ENCODE measurements at regions not wholly inside any gene's neighbourhood (a gene's known extent, or its start where the extent isn't known, plus 50 kb on each side); places are given as distances from the start of the nearest gene placed in this dataset.

DNA sequence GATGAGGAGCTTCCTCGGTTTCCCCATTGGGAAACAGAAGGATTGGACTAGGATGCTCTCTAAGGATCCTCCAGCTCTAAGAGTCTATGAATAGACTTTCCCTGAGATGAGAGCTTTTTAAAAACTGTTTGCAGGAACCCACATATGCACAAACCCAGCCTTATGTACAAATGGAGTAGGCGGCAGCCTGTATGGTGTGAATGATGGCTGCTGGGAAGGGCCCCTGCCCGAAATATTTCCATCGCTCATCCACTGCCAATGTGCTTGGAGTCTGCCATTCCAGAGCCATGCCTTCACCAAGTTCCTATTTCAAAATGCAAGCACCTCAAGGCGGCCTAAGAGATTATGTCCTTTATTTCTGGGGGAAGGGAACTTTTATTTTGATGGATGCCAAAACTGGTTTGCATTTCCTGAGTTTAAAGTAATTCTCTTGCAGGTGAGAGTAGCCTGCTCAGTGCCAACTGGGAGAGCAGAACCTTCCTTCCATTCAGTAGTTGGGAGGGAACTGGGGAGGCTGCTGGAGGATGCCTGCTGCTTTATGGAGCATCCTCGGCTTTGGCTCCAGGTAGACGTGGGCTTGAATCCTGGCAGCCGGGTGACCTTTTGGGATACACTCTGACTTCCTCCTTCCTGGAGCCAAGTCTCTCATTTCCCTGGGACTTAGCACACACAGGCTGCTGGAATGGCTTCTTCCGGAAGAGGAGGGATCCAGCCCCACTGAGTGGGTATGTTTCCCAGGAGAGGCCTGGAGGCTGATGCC, 165.9 kb downstream of the ACTL8 start:
- Histone ChIP-seq H3K4me1 (replicated peaks in 1 of 4; ENCODE audit: control insufficient read depth in 3 of 4, insufficient read depth in 4 of 4, low read length in 3 of 4) (peaks cover 0 to 3% (median 1%) of the 10 kb centered on the region in 4 experiments; a peak in 1 of 7 replicates), H3K9me3 (ENCODE audit: insufficient read depth in 2 of 2, low read depth in 1 of 2, low read length in 1 of 2) (0 out of 4 replicates have a peak, but pooled peaks cover 0 to 3% of the 10 kb centered on the region in 2 experiments), H2AK5ac (ENCODE audit: low read depth, low read length) (no peak overlapping the region), H3K27ac (ENCODE audit: low read depth, low read length) (no peak overlapping the region), H2AFZ (ENCODE audit: low read length) (no peak overlapping the region), H3K9ac (replicated peaks in 1 of 4; ENCODE audit: extremely low read depth in 1 of 4, low read depth in 3 of 4, low read length in 3 of 4) (no peak overlapping the region), H4K8ac (ENCODE audit: extremely low read depth, insufficient read depth, low read length) (no peak overlapping the region), H3K79me1 (ENCODE audit: low read depth, low read length) (no peaks in the 10 kb centered on the region), H2BK5ac (ENCODE audit: low read depth, low read length) (no peak overlapping the region), H3K4me3 (ENCODE audit: extremely low read depth in 1 of 4, insufficient read depth in 2 of 4, low read depth in 3 of 4, low read length in 4 of 4) (no peak overlapping the region), H3K27me3 (replicated peaks in 1 of 4; ENCODE audit: control insufficient read depth in 3 of 4, extremely low read depth in 1 of 4, insufficient read depth in 3 of 4, low read length in 3 of 4) (peaks cover 0 to 4% (median 2%) of the 10 kb centered on the region in 4 experiments; a peak in 3 of 7 replicates), H3K18ac (ENCODE audit: extremely low read depth, low read length) (no peak overlapping the region), H3K79me2 (ENCODE audit: control insufficient read depth in 1 of 2, insufficient read depth in 2 of 2, low read length in 2 of 2) (no peaks in the 10 kb centered on the region), H3K23ac (ENCODE audit: insufficient read length) (no peak overlapping the region), H4K20me1 (replicated peaks in 1 of 2; ENCODE audit: control insufficient read depth in 1 of 2, insufficient read depth in 2 of 2, low read length in 2 of 2) (no peaks in the 10 kb centered on the region), H2BK120ac (replicated peaks; ENCODE audit: low read depth, low read length) (no peak overlapping the region), H4K5ac (ENCODE audit: insufficient read length, low read depth, low read length) (no peak overlapping the region), H3K23me2 (ENCODE audit: low read depth, low read length) (no peaks in the 10 kb centered on the region; the same call in 1 of the 2 replicates), H3K56ac (replicated peaks; ENCODE audit: insufficient read length, low read depth, low read length) (no peak overlapping the region), H3K4me2 (ENCODE audit: insufficient read depth in 1 of 2, low read depth in 2 of 2, low read length in 2 of 2) (no peak overlapping the region), H3K36me3 (ENCODE audit: control insufficient read depth in 2 of 4, insufficient read depth in 4 of 4, low read length in 3 of 4) (no peaks in the 10 kb centered on the region), H3K14ac (ENCODE audit: insufficient read length) (no peak overlapping the region), H3K4ac (replicated peaks; ENCODE audit: insufficient read length, low read depth, low read length) (no peak overlapping the region), H2BK12ac (ENCODE audit: low read depth, low read length) (0 out of 2 replicates have a peak overlapping the region, but pooled peaks have one; percentile 17), H2BK15ac (ENCODE audit: low read length) (no peak overlapping the region), H4K91ac (replicated peaks; ENCODE audit: insufficient read length, low read length) (no peak overlapping the region), H2BK20ac (ENCODE audit: low read length) (no peak overlapping the region)
- no peak for DNase-seq (ENCODE audit: low read depth in 1 of 2, low spot score in 2 of 2)
- CTCF ChIA-PET (ENCODE audit: partially characterized antibody), result interaction anchor here (0.7 to 5.2 kb wide), 15 partner anchors 9 to 660 kb away, joined by 3 to 31 read pairs (median 4); no protein-coding TSS in a partner anchor
- FAIRE-seq, result no peak
- 86% methylated on average over 9 of the region's 9 CpGs; no CpG with 5 or more reads in 1 of the 2 experiments for WGBS, 2 experiments (ENCODE audit: extremely low coverage in 1 of 2, insufficient coverage in 1 of 2, insufficient read length in 1 of 2, insufficient replicate concordance in 2 of 2, low coverage in 1 of 2, low lambda C conversion rate in 2 of 2, missing lambda C conversion rate in 1 of 2)
- POLR2A ChIA-PET (ENCODE audit: partially characterized antibody), result no interaction called here
- TF ChIP-seq CHD1 (IDR thresholded peaks at IDR 0.05; ENCODE audit: low read depth, low read length) (no peak), KDM1A (IDR thresholded peaks at IDR 0.05; ENCODE audit: borderline replicate concordance, low read length) (no peak), TCF12 (IDR thresholded peaks at IDR 0.05; ENCODE audit: low read depth, low read length) (no peak), EGR1 (IDR thresholded peaks at IDR 0.05; ENCODE audit: borderline replicate concordance, low read depth, low read length) (no peak), EP300 (IDR thresholded peaks at IDR 0.05; ENCODE audit: borderline replicate concordance in 1 of 2, low read depth in 2 of 2, low read length in 2 of 2) (no peak), CEBPB (IDR thresholded peaks at IDR 0.05; ENCODE audit: low read depth, low read length) (no peak), BACH1 (IDR thresholded peaks at IDR 0.05; ENCODE audit: low read length) (no peak), TEAD4 (IDR thresholded peaks at IDR 0.05; ENCODE audit: low read depth, low read length) (no peak), GABPA (IDR thresholded peaks at IDR 0.05; ENCODE audit: borderline replicate concordance, insufficient read depth, low read length) (no peak), POLR2A (IDR thresholded peaks at IDR 0.05; ENCODE audit: control extremely low read depth in 1 of 2, low read depth in 2 of 2, low read length in 2 of 2) (no peak), BCL11A (IDR thresholded peaks at IDR 0.05; ENCODE audit: low read depth in 2 of 2, low read length in 2 of 2) (no peak), KDM5A (IDR thresholded peaks at IDR 0.05; ENCODE audit: low read length) (no peak), SIX5 (IDR thresholded peaks at IDR 0.05; ENCODE audit: low read depth, low read length) (no peak)
- TF ChIP-seq, protein P1, sequence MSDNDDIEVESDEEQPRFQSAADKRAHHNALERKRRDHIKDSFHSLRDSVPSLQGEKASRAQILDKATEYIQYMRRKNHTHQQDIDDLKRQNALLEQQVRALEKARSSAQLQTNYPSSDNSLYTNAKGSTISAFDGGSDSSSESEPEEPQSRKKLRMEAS (IDR thresholded peaks at IDR 0.05), result no peak
